Cardiac muscle cell (in vitro differentiated cells and primary cell): ENCODE measurements at regions not wholly inside any gene's neighbourhood (a gene's known extent, or its start where the extent isn't known, plus 50 kb on each side); places are given as distances from the start of the nearest gene placed in this dataset.
A peak's percentile ranks its signal among the peaks of the same experiment; 100 is the strongest.

Experiments used
- DNase-seq, 2 donors: peaks; one replicate each; pipeline versions ENCODE4 v3.0.0 to v3.0.0-alpha.2; 2010 to 2017; ENCODE audit warnings: low read depth in 1 of 2, low spot score in 1 of 2
- H3K27ac ChIP-seq: fragments of 200-600 bp; sonication (generic); 2 replicates; pipeline ENCODE4 v1.5.1; 2016
- H3K27me3 ChIP-seq: fragments of 200-600 bp; sonication (generic); 2 replicates; pipeline ENCODE4 v1.6.0; 2016; ENCODE audit warnings: control low read depth
- H3K36me3 ChIP-seq: fragments of 200-600 bp; sonication (generic); 2 replicates; pipeline ENCODE4 v1.5.1; 2016; ENCODE audit warnings: control low read depth
- H3K4me1 ChIP-seq: fragments of 200-600 bp; sonication (generic); 2 replicates; pipeline ENCODE4 v1.8.1; 2017; ENCODE audit warnings: low read depth, mild to moderate bottlenecking, mixed run types
- H3K4me3 ChIP-seq: fragments of 200-600 bp; sonication (generic); 2 replicates; pipeline ENCODE4 v1.5.1; 2016; ENCODE audit warnings: mild to moderate bottlenecking
- H3K9me3 ChIP-seq: fragments of 200-600 bp; sonication (generic); 2 replicates; pipeline ENCODE4 v1.5.1; 2017; ENCODE audit warnings: low read depth, mild to moderate bottlenecking, control low read depth
- CTCF ChIP-seq: IDR thresholded peaks from 2 replicates; pipeline ENCODE4 v1.5.1; 2012; ENCODE audit warnings: low read depth, mild to moderate bottlenecking, low read length

GRCh38 chr18:78522507-78522906, 457.1 kb upstream of the SALL3 start:
- Histone ChIP-seq H3K36me3 (no peaks in the 10 kb centered on the region), H3K27me3 (no peaks in the 10 kb centered on the region), H3K4me1 (peaks cover 8% of the 10 kb centered on the region), H3K27ac (no peak overlapping the region), H3K9me3 (no peaks in the 10 kb centered on the region), H3K4me3 (no peak overlapping the region)
- DNase-seq = no peak
- TF ChIP-seq CTCF = no peak

- Histone ChIP-seq H3K27ac (no peak overlapping the region), H3K36me3 (no peaks in the 10 kb centered on the region), H3K9me3 (no peaks in the 10 kb centered on the region), H3K4me1 (peaks cover 21% of the 10 kb centered on the region), H3K4me3 (no peak overlapping the region), H3K27me3 (no peaks in the 10 kb centered on the region)
- no peak for TF ChIP-seq CTCF
- DNase-seq = no peak
Observed at GRCh38 chr18:78523850-78524249, 455.8 kb upstream of the SALL3 start.

GRCh38 chr18:78525366-78526111, 454.1 kb upstream of the SALL3 start:
- Histone ChIP-seq H3K27ac (no peak overlapping the region), H3K27me3 (no peaks in the 10 kb centered on the region), H3K9me3 (no peaks in the 10 kb centered on the region), H3K4me3 (no peak overlapping the region), H3K4me1 (peaks cover 25% of the 10 kb centered on the region), H3K36me3 (no peaks in the 10 kb centered on the region)
- DNase-seq = peak in 1 of 2 donors; percentile 0
- TF ChIP-seq CTCF = no peak

- no peaks in the 10 kb centered on the region for H3K27me3 ChIP-seq
- H3K27ac ChIP-seq = no peak overlapping the region
- H3K9me3 ChIP-seq = no peaks in the 10 kb centered on the region
- H3K36me3 ChIP-seq = no peaks in the 10 kb centered on the region
- TF ChIP-seq CTCF = no peak
- H3K4me3 ChIP-seq = no peak overlapping the region
- DNase-seq = no peak
- H3K4me1 ChIP-seq = peaks cover 25% of the 10 kb centered on the region
Observed at GRCh38 chr18:78526275-78526674, 453.3 kb upstream of the SALL3 start.

- peak in 1 of 2 donors; percentile 13 for DNase-seq
- no peaks in the 10 kb centered on the region for H3K36me3 ChIP-seq
- H3K9me3 ChIP-seq = no peaks in the 10 kb centered on the region
- TF ChIP-seq CTCF = no peak
- peaks cover 25% of the 10 kb centered on the region for H3K4me1 ChIP-seq
- H3K27ac ChIP-seq = peak overlapping the region; percentile 15
- no peak overlapping the region for H3K4me3 ChIP-seq
- H3K27me3 ChIP-seq = no peaks in the 10 kb centered on the region
Observed at GRCh38 chr18:78526923-78527711, 452.5 kb upstream of the SALL3 start.
